ENCODE measurements at regions not wholly inside any gene's neighbourhood (a gene's known extent, or its start where the extent isn't known, plus 50 kb on each side); places are given as distances from the start of the nearest gene placed in this dataset.
A peak's percentile ranks its signal among the peaks of the same experiment; 100 is the strongest.

DNA sequence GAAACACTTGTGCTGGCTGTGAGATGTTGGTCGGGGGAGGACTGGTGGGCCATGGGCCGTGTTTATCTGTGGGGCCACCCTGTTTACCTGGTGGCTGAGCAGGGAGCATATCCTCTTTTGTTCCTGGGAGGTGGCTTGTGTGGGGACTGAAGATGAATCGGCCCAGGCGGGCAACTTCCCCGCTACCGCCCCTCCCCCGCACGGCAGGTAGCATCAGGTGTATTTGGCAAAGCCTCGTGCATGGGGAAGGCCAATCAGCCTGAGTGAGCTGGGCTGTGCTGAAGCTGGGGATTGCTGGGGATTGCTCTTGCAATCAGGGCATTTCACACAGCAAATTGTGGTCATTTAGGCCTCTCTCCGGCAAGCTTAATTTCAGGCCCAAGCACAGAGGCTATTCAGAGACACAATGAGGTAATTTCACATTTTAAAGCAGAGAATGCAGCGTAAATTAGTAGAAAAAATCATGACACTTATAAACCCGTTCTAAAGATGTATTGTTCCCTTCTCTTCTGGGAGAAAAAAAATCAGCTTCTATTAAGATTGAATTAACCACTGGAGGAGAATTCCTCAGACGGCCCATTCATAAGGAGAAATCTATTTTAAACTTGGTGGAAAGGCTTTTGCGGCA, 197.7 kb upstream of the POU3F1 start:
- DNase-seq: no peak

DNA sequence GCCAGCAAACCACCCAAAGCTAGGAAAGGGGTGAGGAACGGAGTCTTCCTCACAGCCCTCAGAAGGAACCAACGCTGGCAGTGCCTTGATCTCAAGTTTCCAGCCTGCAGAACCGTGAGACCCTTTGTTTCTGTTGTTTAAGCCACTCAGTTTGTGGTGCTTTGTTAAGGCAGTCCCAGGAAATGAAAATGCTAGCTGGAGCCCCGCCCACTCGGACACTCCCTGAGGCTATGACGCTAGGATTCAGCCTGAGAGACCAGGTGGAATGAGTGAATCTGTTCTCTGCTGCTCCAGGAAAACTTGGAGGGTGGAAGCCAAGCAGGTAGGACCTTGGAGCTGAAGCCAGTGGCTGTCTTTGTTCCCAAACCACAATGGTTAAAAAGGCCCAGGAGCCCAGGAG, 196.5 kb upstream of the POU3F1 start:
- no peak for DNase-seq

DNA sequence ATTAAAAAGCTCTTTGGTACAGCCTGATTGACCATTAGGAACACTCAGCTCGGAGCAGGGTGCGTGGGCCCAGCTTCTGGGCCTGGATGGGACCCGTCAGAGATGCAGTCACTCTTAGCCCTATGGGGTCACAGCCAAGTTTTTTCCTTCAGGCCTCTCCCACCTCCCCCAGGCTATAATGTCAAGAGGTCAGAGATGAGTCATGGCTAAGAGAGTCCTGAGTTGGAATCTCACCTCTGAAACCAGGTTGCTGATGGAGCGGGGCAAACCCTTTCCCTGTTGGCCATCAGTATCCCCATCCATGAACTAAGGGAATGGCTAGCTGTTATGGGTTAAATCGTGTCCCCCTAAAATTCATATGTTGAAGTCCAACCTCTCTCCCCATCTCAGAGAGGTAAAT, 195.9 kb upstream of the POU3F1 start:
- no peak for DNase-seq

DNA sequence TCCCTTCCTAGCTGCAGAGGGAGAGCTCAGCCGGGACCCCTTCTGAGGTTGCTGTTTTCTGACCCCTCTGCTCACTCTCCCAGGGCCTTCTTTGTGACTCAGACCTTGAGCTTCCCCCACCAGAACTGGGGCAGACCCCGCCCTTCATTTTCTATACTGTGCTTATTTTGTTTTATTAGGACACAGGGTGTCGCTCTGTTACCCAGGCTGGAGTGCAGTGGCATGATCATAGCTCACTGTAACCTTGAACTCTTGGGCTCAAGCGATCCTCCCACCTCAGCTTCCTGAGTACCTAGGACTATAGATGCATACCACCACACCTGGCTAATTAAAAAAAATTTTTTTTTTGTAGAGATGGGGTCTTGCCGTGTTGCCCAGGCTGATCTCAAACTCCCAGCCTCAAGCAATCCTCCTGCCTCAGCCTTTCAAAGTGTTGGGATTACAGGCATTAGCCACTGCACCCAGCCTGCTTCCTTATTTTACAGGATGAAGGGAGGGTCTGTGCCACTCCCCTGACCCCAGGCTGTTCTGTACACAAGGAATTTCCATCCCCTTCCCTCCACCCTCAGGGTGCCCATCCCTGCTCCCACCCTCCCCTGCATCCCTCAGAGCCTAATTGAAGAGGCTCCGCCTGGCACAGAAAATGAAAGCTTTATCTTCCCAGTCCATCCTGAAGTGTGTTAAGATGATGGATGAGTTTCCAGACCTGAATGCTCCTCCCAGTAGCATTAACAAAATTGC, 195.2 kb upstream of the POU3F1 start:
- no peak for DNase-seq

DNA sequence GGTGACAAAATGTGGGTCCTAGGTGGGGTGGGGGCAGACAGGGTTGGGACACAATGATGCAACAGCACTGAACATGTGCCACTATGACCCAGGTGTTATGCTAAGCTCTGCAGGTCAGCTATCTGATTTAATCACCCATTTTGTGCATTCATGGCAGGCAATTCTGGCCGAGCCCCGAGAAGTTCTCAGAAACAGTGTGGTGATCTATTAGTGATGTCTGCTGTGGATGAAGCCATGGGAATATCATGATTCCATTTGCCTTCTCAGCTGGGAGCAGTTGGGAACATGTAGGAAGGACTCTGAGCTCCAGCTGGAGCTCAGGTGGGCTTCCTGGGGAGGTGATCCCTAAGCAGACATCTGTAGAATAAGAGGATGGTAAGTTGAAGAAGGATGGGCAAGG, 194.0 kb upstream of the POU3F1 start:
- no peak for DNase-seq

DNA sequence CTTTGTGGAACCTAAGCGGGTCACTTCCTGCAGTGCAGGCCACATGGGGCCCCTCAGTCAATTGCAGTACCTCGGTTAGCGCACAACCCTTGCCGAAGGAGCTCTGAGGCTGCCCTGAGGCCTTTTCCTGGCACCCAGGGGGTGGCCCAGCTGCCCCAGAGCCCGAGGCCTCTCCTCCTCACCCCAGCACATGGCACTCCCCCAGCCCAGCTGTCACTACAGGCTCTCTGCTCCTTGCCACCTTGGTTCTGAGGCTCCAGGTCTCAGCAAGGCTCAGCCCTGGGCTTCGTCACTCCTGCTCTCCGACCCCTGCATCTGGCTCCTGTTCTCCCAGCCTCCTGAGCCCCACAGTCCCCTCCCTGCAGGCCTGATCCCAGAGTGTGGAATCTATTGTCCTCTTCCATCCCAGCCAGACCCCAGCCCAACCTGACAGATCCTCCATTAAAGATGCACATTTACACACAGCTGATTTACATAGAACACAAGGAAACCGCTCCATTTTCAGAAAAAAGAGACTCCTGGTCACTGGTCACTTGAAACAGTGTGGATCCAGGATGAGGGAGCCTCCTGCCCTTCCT, 192.8 kb upstream of the POU3F1 start:
- DNase-seq: no peak

DNA sequence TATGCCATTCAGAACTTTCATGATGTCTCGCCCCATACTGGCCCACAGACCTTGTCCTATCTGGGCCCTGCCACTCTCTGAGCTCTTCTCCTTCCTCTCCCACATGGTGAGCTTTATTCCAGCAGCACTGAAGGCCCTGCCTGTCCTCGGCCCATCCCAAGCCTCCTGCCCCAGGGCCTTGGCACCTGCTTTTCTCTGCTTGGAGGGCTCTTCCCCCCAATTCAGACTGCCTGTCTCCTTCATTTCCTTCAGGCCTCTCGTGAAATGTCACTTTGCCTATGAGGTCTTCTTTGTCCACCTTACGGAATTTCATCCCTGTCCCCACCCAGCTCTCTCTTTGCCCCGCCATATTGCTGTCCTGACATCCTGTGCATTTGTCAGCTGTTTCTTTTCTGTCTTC, 191.7 kb upstream of the POU3F1 start:
- no peak for DNase-seq

DNA sequence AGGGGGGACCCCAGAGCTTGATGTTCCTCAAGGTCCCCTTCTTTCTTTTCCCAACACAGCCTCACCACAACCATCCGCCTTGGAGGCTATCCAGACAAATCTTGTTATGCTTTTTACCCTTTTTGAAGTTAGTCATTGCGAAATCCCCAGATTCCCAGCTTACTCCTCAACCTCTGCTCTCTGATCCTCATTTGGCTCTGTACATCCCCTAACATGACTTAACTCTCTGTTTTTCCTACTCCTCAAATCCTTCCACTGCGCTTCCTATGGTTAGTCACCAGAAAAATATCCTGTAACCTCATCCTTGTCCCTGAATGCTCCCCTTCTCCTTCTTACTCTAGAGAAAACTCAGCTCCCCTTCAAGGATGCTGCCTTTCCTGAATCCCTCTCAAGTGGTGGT, 189.1 kb upstream of the POU3F1 start:
- DNase-seq: no peak

DNA sequence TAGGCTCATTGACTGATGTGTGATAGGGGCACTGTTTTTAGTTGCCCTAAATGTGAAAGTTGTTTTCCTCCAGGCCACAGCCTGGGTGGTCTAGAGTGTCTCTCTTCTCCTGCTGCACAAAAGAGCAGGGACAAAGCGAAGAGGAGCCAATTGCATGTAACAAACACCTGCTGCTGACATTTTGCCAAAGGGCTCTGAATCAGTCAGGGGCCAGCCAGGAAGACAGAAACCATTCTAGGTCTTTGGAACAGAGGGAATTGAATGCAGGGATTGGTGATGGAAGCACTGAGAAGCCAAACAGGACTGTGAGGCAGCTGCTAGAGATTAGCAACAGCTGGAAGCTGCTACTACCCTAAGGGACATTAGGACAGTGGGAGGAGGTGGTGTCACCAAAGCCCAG, 185.3 kb upstream of the POU3F1 start:
- no peak for DNase-seq

DNA sequence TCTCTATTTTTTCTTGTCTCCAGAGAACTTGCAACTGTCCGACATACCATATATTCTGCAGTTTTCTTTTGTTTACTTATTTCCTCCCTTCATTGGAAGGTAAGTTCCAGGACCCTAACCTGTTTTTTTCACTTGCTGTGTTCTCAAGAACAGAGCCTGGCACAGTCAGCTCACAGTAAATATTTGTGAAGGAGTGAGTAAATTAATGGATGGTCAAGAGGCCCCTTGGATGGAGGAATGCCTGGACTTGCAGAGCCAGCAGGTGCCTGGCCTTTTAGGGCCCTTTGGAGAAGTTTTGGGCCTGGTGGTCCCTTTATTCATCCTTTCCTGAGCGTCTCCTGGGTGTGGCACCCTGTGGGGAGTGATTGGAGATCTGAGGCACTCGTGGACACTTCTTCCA, 182.1 kb upstream of the POU3F1 start:
- DNase-seq: no peak

DNA sequence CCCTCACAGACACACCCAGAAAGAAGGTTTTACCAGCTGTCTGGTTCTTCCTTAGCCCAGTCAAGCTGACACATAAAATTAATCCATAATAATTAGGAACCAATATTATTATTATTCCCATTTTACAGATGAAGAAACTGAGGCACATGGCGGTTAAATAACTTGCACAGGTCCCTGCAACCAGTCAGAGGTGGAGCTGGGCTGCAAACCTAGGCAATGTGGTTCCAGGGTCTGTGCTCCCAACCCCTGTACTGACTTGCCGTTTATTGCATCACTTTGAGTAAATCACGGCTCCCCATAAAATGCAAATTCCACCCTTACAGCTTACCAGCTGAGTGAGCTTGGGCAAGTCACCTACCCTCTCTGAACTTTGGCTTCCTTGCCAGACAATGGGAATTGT, 179.2 kb upstream of the POU3F1 start:
- no peak for DNase-seq

DNA sequence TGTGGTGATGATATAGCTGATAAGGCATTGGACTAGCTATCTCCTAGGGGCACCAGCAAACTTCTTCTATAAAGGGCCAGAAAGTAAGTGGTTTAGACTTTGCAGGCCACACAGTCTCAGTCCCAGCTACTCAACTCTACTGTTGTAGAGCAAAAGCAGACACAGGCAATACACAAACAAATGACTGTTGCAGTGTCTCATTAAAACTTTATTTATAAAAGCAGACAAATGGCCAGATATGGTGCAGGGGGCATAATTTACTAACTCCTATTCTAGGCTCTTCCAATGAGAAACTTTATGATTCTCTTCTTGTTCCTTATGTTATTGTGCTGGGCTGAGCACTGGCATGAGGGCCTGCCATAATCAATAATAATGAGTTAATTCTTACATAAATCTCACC, 176.8 kb upstream of the POU3F1 start:
- DNase-seq: no peak

DNA sequence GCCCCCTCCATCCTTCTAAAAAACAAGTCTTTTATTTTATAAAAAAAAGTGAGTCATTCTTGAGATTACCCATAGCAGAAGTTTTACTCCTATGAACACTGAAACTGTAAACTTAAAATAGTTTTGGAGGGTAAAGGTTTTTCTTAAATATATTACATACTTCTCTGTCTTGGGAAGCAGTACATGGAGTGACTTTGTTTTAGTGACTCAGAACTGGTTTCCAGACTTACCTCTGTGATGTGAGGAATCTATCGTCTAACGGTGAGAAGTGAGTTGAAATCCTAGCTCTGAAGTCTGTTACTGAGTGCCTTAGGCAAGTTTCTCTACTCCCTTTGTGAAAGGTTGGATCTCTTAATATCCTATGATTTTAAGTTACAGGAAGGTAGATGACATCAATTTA, 176.3 kb upstream of the POU3F1 start:
- no peak for DNase-seq

DNA sequence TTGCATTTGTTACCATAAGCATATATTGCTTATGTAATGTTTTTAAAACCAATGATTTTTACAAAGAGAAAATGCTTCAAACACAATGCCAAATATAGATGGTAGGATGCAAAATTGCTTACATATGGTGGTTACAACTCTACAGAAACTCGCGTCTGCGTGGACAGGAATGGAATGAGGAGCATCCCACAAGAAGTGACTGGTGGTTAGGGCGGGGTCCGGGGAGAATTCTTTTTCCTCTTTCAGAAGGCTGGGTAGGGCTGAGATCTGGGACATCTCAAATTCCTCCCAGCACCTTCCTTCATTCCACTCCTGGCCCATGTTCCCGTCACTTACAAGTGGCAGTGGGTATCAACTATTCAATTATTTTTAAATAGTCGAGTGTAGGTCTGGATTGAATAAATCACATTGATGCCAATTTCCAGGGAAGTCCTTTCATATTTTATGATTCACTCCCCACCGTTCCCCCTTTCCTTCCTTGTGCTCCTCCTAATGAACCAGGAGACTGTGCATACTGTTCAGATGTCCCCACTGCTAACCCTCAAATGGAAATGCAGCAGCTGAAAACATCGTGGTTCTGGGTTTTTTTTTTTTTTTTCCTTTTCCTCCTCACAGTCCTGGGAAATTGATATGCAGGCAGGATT, 174.5 kb upstream of the POU3F1 start:
- no peak for DNase-seq

DNA sequence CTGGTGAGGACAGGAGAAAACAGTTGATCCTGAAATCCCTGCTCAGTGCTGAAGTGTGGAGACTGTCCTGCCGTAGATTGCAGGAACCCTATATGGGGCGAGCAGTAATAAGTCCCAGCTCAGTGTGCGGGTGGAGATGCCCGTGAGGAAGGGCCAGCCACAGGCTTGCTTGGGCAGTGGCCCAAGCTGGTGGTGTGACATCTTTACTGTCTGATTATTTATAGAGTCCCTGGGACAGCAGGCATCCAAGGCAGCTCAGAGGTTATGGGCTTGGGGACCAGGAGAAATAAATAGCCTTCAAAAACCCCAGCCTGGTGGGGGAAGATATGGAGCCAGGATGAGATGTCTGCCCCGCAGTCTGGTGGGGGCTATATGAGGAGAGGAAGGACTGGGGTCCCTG, 170.7 kb upstream of the POU3F1 start:
- no peak for DNase-seq

DNA sequence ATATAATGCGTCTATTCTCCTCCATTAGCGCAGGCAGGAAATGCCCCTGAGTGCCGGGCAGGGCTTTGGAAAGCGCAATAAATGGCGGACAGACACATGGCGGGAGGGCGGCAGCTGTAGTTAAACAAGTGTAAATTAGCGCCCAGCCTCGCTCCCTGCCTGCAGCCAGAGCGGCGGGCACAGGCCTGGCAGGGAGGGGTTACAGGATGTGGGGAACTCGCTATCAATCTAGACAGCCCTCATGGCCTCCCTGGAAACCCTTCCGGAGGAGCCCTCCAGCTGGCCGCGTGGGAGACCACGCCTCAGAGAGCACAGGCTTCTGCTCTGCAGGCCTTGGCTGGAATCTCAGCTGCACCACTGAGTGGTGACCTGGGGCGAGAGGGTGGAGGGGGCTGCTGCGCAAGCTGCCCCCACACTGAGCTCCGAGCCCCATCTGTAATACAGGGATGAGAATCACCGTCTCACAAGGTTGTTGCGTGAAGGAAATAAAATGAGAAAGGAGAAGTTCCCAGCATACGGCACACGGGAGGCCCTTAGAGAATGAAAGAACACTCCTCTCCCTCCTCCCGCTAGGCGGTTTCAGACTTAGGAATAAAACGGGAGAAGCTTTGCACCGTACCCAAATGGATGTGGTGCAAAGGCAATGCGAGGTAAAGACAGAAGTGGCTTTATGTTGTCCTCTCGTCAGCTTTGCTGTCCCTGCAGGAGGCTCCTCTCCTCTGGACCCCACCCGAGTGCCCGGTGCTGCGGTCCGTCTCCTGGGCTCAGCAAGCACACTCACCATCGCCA, 167.2 kb upstream of the POU3F1 start:
- no peak for DNase-seq

DNA sequence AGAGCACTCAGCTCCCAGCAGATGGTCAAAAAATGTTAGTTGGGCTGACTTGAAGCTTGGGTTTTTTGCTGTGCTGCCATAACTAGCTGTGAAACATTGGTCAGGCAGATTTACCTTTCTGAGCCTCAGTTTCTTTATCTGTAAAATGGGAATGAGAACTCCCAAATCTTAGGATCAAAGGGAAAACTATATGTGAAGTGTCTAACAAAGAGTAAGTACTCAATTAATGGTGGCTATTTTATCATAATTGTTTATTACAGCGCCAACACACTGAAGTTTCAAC, 164.2 kb upstream of the POU3F1 start:
- DNase-seq: no peak

DNA sequence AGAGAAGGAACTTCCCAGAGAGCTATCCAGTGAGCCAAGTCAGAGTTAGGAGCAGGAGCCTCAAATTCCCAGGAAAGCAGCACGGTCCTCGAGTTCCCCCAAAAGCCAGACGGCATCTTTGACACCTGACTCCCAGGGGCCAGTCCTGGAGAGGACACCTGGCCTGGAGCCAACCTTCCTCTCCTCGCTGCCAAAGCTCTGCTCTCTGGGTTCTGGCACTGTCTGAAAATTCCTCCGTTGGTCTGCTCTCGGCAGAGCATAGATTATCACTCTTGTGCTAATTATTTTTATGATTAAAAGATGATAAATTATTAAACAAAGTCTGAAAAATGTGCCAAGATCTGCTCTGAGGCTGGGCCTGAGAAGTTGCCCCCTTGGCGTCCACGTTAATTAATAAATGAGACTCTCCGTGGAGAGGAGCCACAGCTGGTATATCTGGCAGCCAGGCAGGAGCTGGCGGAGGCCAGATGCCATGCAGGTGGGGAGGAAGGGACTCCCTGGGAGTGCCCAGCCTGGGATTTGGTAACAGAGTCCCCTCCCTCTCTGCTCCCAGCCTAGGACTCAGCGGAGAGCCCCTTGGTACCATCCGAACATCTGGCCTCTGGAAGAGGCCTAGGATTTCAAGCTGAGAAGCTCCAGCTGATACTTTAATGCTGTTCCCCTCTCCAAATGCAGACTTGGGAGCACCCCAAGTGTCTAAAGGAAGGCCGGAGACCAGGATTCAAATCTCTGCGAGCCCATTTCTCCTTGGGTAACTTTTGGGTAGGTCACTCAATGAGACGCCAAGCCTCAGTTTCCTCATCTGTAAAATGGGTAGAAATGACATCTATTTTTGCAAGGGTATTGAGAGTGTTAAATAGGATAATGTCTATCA, 163.7 kb upstream of the POU3F1 start:
- peak; percentile 89 for DNase-seq

DNA sequence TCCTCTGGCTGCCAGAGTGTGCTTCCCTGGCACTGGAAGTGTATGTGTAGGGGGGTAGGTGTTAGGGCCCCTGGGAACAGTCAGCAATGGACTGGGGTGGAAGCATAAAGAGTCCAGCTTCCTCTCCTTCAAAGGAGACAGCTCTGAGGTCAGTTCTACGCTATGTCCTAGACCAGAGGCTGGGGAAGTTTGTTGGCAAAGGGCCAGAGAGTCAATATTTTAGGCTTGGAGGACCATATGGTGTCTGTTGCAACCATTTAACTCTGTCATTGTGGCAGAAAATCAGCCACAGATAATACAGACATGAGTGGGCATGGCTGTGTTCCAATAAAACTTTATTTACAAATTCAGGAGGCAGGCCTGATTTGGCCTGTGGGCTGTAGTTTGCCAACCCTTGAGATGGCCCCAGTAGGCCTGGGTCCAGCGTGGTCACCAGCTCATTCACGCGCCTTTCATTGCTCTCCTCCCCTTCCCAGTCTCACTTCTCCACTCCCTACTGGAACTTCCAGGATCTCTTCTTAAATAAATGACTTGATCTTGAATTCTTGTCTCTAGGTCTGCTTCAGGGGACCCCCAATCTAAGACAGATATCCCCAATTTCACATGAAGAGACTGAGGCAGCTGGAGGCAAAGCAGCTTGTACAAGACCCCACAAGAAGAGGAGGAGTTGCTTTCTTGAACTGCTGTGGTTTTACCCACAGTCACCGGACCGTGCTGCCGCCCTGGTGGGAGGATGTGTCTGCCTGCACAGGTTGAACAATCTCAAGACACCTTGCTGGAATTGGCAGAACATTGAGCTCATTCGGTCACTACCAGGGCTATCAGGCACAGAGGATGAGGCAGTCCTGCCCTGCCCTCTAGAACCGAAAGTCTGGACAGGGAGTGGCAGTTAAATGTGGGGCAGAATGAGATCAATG, 162.4 kb upstream of the POU3F1 start:
- DNase-seq: peak; percentile 36

DNA sequence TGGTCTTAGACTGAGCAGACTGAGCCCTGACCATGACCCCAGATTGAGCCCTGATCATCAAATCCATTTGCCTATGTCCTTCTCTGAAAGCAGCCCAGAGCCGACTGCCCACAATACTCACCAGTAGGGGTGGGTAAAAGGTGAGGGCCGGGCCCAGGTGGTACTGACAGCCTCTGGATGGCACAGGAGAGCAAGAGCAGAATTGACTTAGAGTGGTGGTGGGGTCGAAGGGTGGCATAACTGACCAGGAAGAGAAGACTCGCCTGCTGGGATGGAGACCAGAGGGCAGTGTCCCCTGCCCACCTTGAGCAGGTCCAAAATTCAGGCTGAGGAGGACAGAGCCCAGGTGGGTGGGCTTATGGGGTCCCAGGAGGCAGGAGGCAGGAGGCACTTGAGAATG, 161.3 kb upstream of the POU3F1 start:
- no peak for DNase-seq

DNA sequence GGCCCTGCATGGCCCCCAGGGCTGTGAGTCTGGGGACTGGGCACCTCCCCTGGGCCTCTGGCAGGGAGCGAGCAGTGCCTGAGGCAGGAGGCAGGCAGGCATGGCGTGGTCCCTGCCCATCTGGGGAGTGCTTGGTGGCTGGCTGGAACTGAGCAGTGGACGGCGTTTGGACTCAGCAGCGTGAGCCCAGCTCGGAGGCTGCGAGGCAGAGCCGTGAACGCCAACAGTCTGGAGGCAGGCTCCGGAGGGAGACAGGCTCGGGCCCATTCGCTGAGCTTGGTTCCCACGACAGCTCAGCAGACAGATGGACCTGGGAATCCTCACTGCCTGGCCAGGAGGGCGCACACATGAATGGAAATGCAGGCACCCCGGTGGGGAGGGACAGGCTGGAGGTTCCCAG, 160.7 kb upstream of the POU3F1 start:
- no peak for DNase-seq

All from NCI-H2171 (cell line).